Astrocyte of the spinal cord (primary cell): ENCODE measurements at regions not wholly inside any gene's neighbourhood (a gene's known extent, or its start where the extent isn't known, plus 50 kb on each side); places are given as distances from the start of the nearest gene placed in this dataset.

Source experiments
- DNase-seq: peaks from one replicate; pipeline ENCODE4 v3.0.0; 2011; ENCODE audit warnings: low read depth, low spot score
- H3K4me3 ChIP-seq: 2 replicates; pipeline ENCODE4 v1.5.1; 2011; ENCODE audit warnings: low read depth, mild to moderate bottlenecking, low read length, moderate library complexity
- in situ Hi-C: cut with HindIII; loops from 2 replicates; pipeline ENCODE4 v1.10.0; 2017; ENCODE audit warnings: low sequenced_read_pairs
- TF ChIP-seq, protein P1 (sequence below): IDR thresholded peaks from 2 replicates; pipeline ENCODE4 v1.5.1; 2012; ENCODE audit warnings: low read depth, mild to moderate bottlenecking, low read length, inconsistent platforms

GRCh38 chr17:64783556-64784352 lies 121.6 kb upstream of the SMURF2 start:
- H3K4me3 ChIP-seq: no peak overlapping the region
- DNase-seq: no peak
- TF ChIP-seq, protein P1, sequence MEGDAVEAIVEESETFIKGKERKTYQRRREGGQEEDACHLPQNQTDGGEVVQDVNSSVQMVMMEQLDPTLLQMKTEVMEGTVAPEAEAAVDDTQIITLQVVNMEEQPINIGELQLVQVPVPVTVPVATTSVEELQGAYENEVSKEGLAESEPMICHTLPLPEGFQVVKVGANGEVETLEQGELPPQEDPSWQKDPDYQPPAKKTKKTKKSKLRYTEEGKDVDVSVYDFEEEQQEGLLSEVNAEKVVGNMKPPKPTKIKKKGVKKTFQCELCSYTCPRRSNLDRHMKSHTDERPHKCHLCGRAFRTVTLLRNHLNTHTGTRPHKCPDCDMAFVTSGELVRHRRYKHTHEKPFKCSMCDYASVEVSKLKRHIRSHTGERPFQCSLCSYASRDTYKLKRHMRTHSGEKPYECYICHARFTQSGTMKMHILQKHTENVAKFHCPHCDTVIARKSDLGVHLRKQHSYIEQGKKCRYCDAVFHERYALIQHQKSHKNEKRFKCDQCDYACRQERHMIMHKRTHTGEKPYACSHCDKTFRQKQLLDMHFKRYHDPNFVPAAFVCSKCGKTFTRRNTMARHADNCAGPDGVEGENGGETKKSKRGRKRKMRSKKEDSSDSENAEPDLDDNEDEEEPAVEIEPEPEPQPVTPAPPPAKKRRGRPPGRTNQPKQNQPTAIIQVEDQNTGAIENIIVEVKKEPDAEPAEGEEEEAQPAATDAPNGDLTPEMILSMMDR: no peak
- in situ Hi-C loops: no loop called here

DNA sequence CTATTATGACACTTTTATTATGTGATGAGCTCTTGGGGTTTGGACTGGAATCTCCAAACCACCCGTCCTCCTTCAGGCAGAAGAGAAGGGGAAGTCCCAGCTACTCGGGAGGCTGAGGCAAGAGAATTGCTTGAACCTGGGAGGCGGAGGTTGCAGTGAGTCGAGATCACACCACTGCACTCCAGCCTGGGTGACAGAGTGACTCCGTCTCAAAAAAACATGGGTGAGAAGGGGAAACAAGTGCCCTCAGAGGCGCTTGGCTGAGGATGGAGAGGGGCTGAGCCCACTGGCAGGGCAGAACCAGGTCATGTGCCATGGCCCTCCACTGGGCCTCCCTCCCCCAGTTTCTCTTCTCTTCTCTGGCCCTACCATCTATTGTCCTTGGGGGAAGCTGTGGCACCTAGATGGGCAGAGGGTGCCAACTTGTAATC lies 120.9 kb upstream of the SMURF2 start:
- H3K4me3 ChIP-seq: no peak overlapping the region
- DNase-seq: no peak
- TF ChIP-seq, protein P1: no peak
- in situ Hi-C loops: no loop called here

DNA sequence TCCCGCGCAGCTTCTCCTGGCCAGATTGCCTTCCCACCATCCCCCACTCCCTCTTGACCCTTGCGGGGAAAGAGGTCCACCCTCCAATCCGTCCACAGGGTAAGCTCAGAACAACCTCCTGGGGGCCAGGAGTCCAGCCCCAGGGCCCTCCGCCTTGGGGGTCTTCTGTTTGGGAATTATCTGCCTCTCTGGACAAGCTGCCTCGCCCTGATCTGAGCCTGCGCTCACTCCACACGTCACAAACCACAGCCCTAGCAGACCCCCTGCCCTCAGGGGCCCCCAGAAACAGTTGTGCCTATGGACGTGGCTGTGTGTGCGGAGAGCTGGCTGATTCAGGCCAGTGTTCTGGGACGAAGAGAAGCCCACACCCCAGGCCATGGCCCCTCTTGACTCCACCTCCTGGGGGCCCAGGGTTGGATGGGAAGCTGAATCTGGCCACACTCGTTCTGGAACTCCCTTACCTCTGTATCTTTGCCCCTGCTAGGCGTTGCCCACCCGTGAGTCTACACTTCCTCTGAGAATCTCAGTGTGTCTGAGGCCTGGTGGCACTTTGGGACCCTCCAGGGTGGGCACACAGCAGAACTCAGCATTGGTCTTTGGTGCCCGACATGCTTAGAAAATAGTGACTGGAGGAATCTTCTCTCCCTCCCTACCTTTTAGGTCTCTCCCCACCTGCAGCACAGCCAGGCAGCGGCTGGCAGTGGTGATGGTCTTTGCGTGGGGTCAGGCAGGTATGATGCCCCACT lies 119.9 kb upstream of the SMURF2 start:
- TF ChIP-seq, protein P1: no peak
- no peak for DNase-seq
- in situ Hi-C loops: no loop called here
- no peak overlapping the region for H3K4me3 ChIP-seq

GRCh38 chr17:64781014-64781756 lies 119.1 kb upstream of the SMURF2 start:
- H3K4me3 ChIP-seq: peak overlapping the region; percentile 33
- in situ Hi-C loops: no loop called here
- TF ChIP-seq, protein P1: no peak
- DNase-seq: no peak

GRCh38 chr17:64780096-64781013 lies 118.2 kb upstream of the SMURF2 start:
- DNase-seq: no peak
- peak overlapping the region; percentile 33 for H3K4me3 ChIP-seq
- TF ChIP-seq, protein P1: no peak
- in situ Hi-C loops: no loop called here
